Stimulated activated CD4-positive, alpha-beta T cell treated with anti-CD3 and anti-CD28 coated beads, Interleukin-4, amount 100 ng/mL, for 48 hours (primary cell): ENCODE measurements at regions not wholly inside any gene's neighbourhood (a gene's known extent, or its start where the extent isn't known, plus 50 kb on each side); places are given as distances from the start of the nearest gene placed in this dataset.
"Not testable (repeated sequence)": the region's sequence is repeated elsewhere in the genome, so short reads cannot be mapped to it uniquely, and the experiment has no call there.

Experiments used
- DNase-seq, 2 donors: peaks; one replicate each; pipeline ENCODE4 v3.0.0-alpha.2; 2020; ENCODE audit warnings: low read depth in 2 of 2

DNA sequence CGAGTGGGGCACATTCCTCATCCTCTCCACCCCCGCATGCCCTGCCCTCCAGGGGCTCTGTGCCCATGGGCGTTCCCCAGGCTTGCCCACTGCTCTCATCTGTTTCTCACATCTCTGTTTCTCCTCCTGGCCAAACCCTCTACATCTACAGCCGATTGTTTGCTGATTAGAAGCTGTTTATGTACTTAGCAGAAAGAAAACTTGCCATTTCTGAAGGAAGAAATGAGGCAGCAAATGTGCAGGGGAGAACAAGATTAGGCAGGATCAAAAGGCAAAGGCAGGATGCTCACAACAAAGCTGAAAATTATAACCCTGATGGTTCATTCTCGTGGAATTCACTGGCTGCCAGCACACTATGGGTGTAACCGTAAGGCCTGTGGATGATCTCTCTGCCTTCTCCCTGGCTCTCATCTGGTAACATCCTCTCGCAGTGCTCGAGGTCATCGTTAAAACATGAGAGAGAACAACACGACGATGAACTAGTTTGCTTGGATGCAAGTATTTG lies 111.6 kb upstream of the KLF14 start:
- DNase-seq, result no peak

- DNase-seq, result no peak
Observed at GRCh38 chr7:130849604-130850003, 115.6 kb upstream of the KLF14 start.

- DNase-seq, result no peak
Observed at GRCh38 chr7:130850956-130851355, 116.9 kb upstream of the KLF14 start.

DNA sequence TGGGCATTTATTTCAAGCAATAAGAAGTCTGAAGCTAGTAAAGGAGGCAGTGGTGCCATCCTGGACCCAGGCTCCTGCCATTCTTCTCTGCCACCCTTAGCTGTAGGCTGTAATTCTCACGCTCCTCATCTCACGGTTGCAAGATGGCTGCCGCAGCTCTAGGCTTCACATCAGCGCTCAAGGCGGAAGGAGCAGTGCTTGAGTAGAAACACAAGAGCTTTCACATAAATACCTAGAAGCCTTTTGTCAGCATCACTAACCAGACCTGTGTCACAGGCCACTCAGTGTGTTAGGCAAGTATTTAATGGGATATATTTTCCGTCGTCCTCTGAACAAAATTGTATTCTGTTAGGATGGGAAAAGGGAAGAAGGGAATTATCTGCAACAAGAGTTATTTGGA lies 118.9 kb upstream of the KLF14 start:
- DNase-seq, result no peak

DNA sequence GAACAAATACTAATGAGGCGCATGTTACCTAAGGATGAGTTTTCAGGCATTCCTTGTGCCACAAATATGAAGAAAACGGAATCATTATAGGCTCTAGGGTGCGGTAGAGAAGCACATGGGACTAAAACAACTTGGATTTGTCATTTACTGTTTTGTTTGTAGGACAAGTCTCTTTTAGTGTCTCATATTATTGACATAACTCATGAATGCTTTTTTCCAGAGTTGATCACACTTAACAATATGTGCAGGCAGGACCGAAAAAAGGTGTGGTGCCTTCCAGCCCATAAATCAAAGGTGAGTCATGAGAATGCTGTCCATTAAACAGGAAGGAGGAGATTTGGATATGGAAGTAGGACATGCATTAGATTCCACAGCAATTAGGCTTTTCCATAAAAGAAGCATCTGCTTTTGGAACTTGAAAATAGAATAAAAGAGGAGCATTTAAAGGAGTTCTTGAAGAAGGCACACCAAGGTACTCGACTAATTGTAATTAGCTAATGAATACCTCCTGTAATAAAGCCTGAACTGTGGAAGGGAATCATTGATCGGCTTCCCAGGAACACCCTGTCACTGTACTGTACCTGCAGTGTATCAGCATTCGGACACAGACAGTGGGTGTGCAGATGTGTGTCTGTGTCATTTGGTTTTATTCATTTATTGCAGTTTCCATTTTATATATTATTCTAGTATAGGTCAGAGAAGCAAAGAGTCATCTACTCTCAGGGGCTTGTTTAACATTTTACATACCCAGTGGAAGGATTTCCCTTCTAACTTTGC lies 119.7 kb upstream of the KLF14 start:
- DNase-seq, result no peak

DNA sequence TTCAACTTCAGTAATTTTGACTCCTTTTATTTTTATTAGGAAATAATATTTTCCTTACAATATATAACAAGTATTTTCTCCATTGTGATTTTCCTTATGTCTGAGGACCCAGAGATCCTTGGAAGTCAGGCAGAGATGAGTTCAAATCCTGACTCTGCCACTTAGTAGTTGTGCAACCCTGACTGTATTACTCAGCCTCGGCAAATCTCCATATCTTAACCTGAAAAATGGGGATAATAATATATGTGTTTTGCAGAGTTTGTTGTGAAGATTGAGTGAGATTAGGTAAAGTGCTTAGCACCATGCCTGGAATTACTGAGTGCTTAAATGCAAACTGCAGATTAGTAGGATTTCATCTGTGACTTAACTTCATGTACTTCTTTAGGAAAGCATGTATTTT lies 120.5 kb upstream of the KLF14 start:
- DNase-seq, result no peak

- no peak for DNase-seq
Observed at GRCh38 chr7:130856866-130857265, 122.9 kb upstream of the KLF14 start.

DNA sequence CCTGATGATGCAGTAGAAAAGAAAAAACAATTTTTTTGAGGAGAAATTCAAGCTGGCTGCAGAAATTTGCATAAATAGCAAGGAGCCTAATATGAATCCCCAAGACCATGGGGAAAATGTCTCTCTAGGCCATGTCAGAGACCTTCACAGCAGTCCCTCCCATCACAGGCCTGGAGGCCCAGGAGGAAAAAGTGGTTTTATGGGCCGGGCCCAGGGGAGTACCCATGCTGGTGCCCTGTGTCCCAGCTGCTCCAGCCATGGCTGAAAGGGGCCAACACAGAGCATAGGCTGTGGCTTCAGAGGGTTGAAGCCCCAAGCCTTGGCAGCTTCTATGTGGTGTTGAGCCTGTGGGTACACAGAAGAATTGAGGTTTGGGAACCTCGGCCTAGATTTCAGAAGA lies 126.8 kb upstream of the KLF14 start:
- not testable (repeated sequence) for DNase-seq

- DNase-seq, result no peak
Observed at GRCh38 chr7:130865408-130866236, 131.6 kb upstream of the KLF14 start.

GRCh38 chr7:130867039-130867438 lies 133.0 kb upstream of the KLF14 start:
- no peak for DNase-seq

GRCh38 chr7:130867581-130868136 lies 133.7 kb upstream of the KLF14 start:
- DNase-seq, result no peak

GRCh38 chr7:130868139-130868538 lies 134.1 kb upstream of the KLF14 start:
- DNase-seq, result no peak

DNA sequence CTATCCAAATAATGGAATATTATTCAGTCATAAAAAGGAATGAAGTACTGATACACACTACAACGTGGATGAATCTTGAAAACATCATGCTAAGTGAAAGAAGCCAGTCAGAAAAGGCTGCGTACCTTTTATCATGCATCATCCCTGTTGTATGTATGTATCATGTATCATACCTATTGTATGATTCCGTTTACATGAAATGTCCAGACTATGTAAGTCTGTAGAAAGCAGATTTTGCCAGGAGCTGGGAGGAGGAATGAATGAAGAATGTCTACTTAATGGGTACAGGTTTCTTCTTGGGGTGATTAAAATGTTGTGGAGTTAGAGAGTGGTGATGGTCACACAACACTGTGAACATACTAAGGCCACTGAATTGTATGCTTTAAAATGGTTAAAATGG lies 135.9 kb upstream of the KLF14 start:
- DNase-seq, result no peak

DNA sequence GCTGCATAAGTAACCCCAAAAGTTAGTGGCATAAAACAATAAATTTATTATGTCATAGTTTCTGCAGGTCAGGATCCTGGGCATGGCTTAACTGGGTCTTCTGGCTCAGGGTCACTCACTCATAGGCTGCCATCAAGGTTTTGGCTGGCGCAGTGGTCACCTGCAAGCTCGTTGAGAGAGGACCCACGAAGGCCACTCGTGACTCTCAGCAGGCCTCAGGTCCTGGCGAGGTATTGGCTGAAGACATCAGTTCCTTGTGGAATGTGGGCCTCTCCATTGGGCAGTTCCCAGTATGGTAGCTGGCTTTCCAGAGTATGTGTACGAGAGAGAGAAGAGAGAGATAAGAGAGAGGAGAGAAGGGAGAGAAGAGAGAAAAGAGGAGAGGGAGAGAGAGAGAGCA lies 138.3 kb upstream of the KLF14 start:
- no peak for DNase-seq

DNA sequence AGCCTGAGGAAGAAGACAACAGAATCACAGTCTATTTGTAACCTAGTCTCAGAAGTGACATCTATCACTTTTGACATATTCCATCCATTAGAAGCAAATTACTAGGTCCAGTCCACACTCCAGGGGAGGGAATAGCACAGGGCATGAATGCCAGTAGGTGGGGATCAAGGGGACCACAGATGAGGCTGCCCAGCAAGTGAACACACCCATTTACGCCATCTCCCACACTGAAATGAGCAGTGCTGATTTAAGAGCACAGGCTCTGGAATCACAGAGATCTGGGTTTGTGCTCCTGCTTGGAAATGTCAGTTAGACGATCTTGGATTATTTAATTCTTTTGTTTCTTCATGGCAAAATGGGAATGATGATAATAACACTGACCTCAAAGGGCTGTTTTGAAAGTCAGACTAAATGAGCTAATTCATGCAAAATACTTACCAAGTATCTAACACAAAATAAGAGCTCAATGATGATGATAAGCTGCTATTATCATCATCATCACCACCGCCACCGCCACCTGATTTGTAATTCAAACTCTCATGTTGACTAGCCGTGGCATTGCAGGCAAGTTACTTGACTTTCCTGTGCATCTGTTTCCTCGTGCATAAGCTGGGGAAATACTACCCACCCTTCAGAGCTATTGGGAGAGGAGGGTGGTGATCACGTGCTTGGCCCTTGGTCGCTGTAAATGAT lies 138.9 kb upstream of the KLF14 start:
- DNase-seq, result no peak

- DNase-seq, result no peak
Observed at GRCh38 chr7:130874071-130874915, 140.3 kb upstream of the KLF14 start.

GRCh38 chr7:130875265-130875741 lies 141.3 kb upstream of the KLF14 start:
- DNase-seq, result no peak

DNA sequence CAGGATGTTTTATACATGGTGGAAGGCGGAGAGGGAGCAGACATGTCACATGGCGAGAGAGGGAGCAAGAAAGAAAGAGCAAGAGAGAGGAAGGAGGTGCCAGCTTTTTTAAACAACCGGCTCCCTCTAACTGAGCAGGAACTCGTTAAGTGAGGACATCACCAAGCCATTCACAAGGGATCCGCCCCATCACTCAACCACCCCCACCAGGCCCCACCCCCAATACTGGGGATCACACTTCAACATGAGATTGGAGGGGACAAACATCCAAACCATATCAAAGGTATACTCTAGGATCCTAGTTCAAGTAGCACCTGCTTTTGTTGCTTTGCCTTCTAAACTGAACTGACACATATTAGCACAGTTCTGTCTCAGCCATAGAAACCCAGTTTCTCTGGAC lies 141.9 kb upstream of the KLF14 start:
- no peak for DNase-seq

DNA sequence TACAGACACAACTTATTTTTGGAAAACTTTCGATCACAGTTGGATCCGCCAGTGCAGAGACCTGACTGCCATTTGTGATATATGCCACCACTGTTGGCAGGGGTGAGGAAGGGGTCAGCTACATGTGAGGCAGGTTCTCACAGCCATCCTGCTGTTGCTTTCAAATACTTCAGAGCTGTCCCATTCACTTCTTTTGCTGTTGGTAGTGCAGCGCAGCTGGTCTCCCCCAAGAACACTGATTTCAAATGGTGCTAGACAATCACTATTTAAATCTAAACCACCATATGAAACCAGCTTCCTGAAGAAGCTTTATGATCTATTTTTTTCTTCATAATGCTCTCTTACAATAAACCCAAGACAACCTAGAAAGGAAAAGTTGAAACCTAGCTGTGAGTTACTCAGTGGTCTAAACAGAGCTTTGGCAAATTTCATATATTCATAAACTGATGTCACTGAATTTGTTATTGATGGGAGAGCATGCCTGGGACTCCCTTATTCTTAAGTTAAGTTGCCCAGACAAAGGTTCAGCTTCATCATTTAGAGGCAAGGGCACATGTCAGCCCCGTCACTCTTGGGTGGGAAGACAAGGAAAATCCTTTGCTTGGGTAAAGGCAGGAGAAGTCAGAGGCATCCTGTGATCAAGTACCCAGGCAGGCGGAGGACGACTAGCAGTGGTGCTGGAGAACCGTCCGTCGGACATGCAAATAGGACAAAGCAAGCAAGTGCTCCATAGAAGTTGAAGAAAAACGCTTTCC lies 143.4 kb upstream of the KLF14 start:
- no peak for DNase-seq

GRCh38 chr7:130877991-130878305 lies 143.9 kb upstream of the KLF14 start:
- no peak for DNase-seq
